Posterior vena cava (tissue), 2 donors: ENCODE measurements at regions not wholly inside any gene's neighbourhood (a gene's known extent, or its start where the extent isn't known, plus 50 kb on each side); places are given as distances from the start of the nearest gene placed in this dataset.
"Not testable (repeated sequence)": the region's sequence is repeated elsewhere in the genome, so short reads cannot be mapped to it uniquely, and the experiment has no call there.

Experiments
- DNase-seq: peaks from one replicate; pipeline ENCODE4 v3.0.0-alpha.2; 2020; ENCODE audit warnings: low spot score
- intact Hi-C, 2 donors: fragments of 100-400 bp; cut with DNase I; formaldehyde crosslinking; loops; one replicate each; pipeline versions ENCODE4 v1.14.1 to v1.14.2; 2022 to 2023
- donor health status: DM: yes; HTN: yes; CAD: no.
- donor health status: DM: yes; HTN: yes; CAD: no.

DNA sequence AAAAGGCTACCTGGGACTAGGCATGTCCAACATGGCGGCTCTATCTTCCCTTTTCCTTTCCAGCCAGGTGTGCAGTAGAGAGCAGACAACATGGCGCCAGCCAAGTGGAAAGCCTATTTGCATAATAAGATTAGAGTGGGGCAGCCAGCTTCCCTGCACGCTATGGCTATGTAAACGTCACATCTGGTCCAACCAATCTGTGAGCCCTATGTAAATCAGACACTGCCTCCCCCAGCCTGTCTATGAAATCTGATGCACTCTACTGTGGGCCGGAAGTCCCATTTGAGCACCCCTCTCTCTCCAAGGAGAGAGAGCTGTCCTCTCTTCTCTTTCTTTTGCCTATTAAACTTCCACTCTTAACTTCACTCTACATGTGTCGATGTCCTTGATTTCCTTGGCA is 984.9 kb upstream of the AUTS2 start:
- intact Hi-C loops, result no loop called here
- no peak for DNase-seq

GRCh38 chr7:68613897-68614296 is 984.4 kb upstream of the AUTS2 start:
- no peak for DNase-seq
- intact Hi-C loops, result no loop called here

- DNase-seq, result no peak
- intact Hi-C loops, result no loop called here
These were observed 978.7 kb upstream of the AUTS2 start for GRCh38 chr7:68619526-68619925.

DNA sequence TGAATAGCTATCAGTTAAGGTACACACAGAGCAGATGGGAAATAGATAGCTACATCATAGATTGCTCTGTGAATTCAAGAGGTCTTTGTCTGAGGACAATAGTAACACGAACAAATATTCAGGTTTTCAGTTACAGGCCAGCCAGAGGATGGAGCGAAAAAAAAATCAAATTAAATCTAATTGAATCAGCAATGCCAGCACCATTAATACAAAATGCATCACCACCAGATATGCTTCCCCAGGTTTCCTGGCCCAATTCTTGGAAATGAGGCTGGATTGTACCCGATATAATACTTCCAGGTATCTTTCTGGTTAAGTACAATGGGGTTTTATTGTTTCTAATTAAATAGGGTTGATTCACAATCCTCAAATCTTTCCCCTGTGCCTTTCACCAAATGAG is 975.8 kb upstream of the AUTS2 start:
- no peak for DNase-seq
- intact Hi-C loops, result no loop called here

GRCh38 chr7:68623030-68623429 is 975.2 kb upstream of the AUTS2 start:
- DNase-seq, result no peak
- intact Hi-C loops, result no loop called here

DNA sequence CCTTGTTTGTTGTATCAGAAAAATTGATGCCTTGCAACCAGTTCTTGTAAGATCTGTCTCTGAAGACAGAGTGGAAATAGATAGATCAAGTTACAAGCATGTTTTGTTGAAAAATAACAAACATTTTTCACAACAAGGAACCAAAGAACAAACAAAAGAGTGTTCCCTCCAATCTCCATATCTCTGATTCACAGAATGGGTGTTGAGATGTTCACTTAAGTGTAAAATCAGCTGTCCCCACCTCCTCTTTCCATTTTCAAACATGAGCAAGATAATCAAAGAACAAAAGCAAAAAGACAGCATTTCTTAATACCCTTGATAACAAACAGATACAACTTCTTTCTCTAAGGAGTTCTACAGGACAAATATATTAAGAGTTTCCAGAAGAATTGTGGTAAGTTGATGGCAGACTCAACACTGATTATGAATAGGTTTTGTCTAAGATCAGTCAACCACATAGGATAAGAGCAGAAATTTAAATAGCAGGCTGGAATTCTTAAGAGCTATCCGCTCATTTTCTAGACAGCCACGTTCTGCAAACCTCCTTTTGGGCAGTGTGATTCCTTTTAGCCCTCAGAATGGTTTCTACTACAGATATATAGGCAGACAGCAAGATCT is 970.9 kb upstream of the AUTS2 start:
- no peak for DNase-seq
- intact Hi-C loops, result no loop called here

GRCh38 chr7:68630914-68631313 is 967.4 kb upstream of the AUTS2 start:
- intact Hi-C loops, DNase-seq: not testable (repeated sequence)

DNA sequence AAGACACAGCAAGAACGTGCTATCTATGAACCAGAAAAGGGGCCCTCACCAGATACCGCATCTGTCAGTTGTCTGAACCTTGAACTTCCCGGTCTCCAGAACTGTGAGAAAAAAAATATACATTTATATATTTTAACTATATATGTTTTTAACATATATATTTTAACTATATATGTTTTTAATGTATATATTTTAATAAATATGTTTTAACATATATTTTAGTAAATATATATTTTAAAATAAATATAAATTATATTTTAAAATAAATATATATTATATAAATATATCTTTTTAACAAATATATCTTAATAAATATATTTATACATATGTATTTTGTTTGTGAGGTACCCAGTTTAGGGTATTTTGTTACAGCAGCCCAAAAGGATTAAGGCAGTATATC is 958.2 kb upstream of the AUTS2 start:
- DNase-seq, result no peak
- intact Hi-C loops, result no loop called here

DNA sequence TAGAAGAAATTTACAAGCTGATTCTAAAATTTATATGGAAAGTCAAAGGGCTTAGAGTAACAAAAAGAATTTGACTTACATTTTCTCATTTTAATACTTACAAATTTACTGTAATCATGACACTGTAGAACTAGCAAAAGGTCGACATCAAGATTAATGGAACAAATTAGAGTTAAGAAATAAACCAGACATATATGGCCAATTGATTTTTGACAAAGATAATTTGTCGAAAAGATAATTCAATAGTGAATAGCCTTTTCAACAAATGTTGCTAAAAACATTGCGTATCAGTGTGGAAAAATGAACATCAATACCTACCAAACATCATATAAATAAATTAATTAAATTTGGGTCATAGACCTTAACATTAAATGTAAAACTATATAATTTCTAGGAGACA is 955.5 kb upstream of the AUTS2 start:
- no peak for DNase-seq
- intact Hi-C loops, result no loop called here

DNA sequence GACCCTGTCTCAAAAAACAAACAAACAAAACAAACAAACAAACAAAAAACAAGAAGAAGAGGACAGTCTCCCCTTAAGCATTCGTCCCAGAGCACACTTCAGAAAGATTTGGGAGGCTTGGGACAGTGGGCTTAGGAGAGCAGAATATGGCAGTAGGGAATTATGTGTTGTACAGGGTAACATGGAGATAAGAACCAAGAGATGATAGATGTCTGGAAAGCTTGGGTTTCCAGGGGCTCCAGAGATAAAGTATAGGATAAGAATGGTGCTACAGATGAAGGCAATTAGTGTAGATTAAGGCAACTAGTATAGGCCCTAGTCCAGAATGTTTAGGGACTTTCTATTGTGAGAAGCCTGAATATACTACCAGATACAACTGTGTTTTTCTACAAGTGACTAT is 934.9 kb upstream of the AUTS2 start:
- intact Hi-C loops, result no loop called here
- DNase-seq, result no peak

GRCh38 chr7:68671046-68671445 is 927.2 kb upstream of the AUTS2 start:
- intact Hi-C loops, result no loop called here
- no peak for DNase-seq

DNA sequence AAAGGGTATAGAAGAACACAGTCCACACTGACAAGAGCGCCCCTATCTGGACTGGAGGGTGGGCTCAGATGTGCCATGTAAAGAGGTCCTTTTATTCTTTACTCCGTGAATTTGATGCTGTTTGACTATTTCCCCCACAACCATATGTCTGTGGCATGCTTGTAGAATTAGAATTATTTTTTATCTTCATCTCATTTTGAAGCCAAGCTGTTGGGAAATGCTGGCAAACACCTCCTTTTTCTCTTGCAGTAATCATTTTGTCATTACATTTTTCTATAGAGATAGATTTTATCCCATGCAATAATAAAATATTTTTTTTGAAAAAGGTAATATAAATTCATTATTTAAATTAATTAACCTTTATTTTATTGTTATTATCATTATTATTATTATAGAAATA is 926.6 kb upstream of the AUTS2 start:
- intact Hi-C loops, result no loop called here
- no peak for DNase-seq

DNA sequence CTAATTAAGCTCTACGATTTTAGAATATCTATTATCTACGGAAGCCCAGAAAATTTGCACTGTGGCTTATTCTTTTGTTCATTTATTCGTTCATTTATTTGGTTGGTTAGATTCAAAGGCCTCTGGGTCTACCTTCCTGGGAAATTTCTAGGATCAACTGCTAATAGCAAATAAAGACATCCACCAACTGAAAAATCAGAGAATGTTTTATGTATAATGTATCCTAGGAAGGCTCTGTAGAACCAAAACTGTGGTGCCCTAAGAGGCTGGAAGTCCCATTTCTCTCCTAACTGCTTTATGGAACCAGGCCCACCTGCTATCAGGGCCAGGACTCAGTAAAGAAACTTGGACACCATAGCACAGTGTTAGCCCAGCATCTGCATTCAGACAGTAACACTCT is 923.4 kb upstream of the AUTS2 start:
- intact Hi-C loops, result no loop called here
- DNase-seq, result no peak

GRCh38 chr7:68676813-68677535 is 921.3 kb upstream of the AUTS2 start:
- intact Hi-C loops, result no loop called here
- DNase-seq, result no peak

GRCh38 chr7:68678196-68678595 is 920.1 kb upstream of the AUTS2 start:
- no peak for DNase-seq
- intact Hi-C loops, result no loop called here

DNA sequence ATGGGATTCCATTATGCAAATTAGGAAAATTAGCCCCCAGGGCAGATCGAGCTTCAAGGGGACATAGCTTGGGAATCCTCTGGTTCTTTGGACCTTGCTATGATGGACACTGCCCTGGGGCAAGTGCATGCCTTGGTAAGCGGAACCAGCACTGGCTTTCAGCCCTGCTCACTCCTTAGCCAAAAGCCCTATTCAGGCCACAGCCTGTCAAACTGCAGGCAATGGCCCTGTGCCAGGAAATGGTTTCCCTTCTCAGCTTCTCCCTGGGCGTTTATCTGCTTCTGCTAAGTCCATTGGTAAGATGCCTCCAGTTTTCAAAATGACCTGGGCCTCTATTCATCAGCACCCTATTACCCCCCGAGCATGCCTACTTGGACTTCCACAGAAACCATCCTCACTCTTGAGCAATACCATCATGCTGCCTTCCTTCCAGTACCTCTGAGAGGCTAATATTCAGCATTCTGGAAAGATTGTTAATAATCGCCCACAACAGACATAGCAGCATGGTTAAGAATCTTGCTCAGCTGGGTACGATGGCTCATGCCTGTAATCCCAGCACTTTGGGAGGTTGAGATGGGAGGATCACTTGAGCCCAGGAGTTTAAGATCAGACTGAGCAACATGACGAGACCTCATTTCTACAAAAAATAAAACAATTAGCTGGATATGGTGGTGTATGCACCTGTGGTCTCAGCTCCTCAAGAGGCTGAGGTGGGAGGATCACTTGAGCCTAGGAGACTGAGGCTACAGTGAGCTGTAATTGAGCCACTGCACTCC is 918.6 kb upstream of the AUTS2 start:
- DNase-seq, result no peak
- intact Hi-C loops, result no loop called here

- intact Hi-C loops, result no loop called here
- no peak for DNase-seq
These were observed 917.9 kb upstream of the AUTS2 start for GRCh38 chr7:68680235-68680872.

GRCh38 chr7:68682910-68683309 is 915.4 kb upstream of the AUTS2 start:
- intact Hi-C loops, result no loop called here
- DNase-seq, result no peak

DNA sequence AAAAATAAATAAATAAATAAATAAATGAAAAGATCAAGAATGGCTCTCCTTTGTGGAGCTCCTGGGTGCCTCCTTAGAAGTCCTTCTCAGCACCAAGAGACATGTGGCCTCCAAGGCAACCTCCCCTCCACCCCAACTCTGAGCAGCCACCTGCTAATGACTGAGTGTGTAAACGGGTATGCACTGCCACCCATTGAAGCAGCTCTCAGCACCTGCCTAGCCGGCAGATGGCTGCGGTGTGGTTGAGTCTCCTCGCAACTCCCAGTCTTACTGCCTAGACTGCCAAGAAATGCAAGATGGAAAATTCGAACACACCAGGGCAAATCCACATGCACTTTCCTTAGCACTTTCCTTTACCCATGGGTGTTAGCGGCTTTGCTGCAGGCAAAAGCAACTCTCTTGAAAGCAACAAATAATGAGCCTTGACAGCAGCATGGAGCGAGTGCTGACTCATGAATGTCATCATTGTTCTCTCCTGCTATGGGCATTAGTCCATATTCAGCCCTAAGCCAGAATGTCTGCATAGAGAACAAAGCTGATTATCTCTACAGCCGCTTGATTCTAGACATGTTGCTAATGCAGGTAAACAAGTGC is 913.9 kb upstream of the AUTS2 start:
- DNase-seq, result no peak
- intact Hi-C loops, result no loop called here

DNA sequence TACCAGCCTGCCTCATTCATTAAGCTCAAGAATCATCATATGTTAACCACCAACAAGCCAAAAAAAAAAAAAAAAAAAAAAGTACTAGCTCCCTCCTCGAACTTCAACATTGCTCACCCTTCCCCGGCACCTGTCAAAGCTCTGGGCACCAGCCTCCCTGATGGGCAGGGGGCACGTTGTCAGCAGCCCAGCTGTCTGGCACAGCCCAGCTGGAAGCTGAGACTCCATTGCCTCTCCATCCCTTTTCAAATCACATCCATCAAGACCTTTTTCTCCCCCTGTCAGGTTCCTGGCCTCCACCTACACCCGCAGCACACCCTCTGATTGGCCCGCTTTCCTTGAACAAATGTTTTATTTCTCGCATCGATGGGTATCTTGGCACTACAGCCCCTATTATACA is 913.3 kb upstream of the AUTS2 start:
- intact Hi-C loops, result no loop called here
- no peak for DNase-seq
